Trophoblast cell (in vitro differentiated cells and primary cell): ENCODE measurements at regions not wholly inside any gene's neighbourhood (a gene's known extent, or its start where the extent isn't known, plus 50 kb on each side); places are given as distances from the start of the nearest gene placed in this dataset.

Experiments used
- DNase-seq, 2 donors: peaks; one replicate each; pipeline ENCODE4 v3.0.0-alpha.2; 2016
- H2AFZ ChIP-seq: 2 replicates; pipeline ENCODE4 v1.6.1; 2013; ENCODE audit warnings: low read length, moderate library complexity, mild to moderate bottlenecking; ENCODE audit not compliant: insufficient read depth, poor library complexity
- H2AK5ac ChIP-seq: 2 replicates; pipeline ENCODE4 v1.6.1; 2013; ENCODE audit warnings: mild to moderate bottlenecking, low read length
- H2BK120ac ChIP-seq: 2 replicates; pipeline ENCODE4 v1.6.1; 2013; ENCODE audit warnings: low read length, mild to moderate bottlenecking, moderate library complexity; ENCODE audit not compliant: insufficient read depth, poor library complexity
- H2BK12ac ChIP-seq: 2 replicates; pipeline ENCODE4 v1.6.1; 2013; ENCODE audit warnings: mild to moderate bottlenecking, low read length, moderate library complexity
- H2BK5ac ChIP-seq: 2 replicates; pipeline ENCODE4 v1.6.1; 2013; ENCODE audit warnings: low read length, low read depth, moderate library complexity, mild to moderate bottlenecking; ENCODE audit not compliant: poor library complexity
- H3K14ac ChIP-seq: 2 replicates; pipeline ENCODE4 v1.6.1; 2013; ENCODE audit warnings: mild to moderate bottlenecking, low read length
- H3K18ac ChIP-seq: 2 replicates; pipeline ENCODE4 v1.6.1; 2013; ENCODE audit warnings: mild to moderate bottlenecking, low read length
- H3K23ac ChIP-seq: 2 replicates; pipeline ENCODE4 v1.6.1; 2013; ENCODE audit warnings: low read length
- H3K27ac ChIP-seq: 2 replicates; pipeline ENCODE4 v1.5.1; 2013; ENCODE audit warnings: low read depth, mild to moderate bottlenecking, inconsistent platforms, low read length, moderate library complexity
- H3K27me3 ChIP-seq: 2 replicates; pipeline ENCODE4 v1.6.1; 2013; ENCODE audit warnings: inconsistent platforms, mild to moderate bottlenecking, low read length, moderate library complexity; ENCODE audit not compliant: insufficient read depth
- H3K36me3 ChIP-seq, 2 experiments: 1 replicate in 1 of 2; 2 replicates in 1 of 2; pipeline ENCODE4 v1.6.1; 2013; ENCODE audit warnings: low read length in 2 of 2, mild to moderate bottlenecking in 2 of 2, moderate library complexity in 1 of 2; ENCODE audit not compliant: insufficient read depth in 2 of 2, control insufficient read depth in 1 of 2
- H3K4ac ChIP-seq: 2 replicates; pipeline ENCODE4 v1.6.1; 2013; ENCODE audit warnings: low read depth, mild to moderate bottlenecking, low read length, moderate library complexity
- H3K4me1 ChIP-seq, 2 experiments: 1 replicate in 1 of 2; 2 replicates in 1 of 2; pipeline ENCODE4 v1.6.1; 2013; ENCODE audit warnings: low read length in 2 of 2, mild to moderate bottlenecking in 2 of 2, moderate library complexity in 1 of 2; ENCODE audit not compliant: insufficient read depth in 2 of 2, control insufficient read depth in 1 of 2
- H3K4me2 ChIP-seq: 2 replicates; pipeline ENCODE4 v1.6.1; 2013; ENCODE audit warnings: inconsistent platforms, mild to moderate bottlenecking, low read length, moderate library complexity
- H3K4me3 ChIP-seq: 2 replicates; pipeline ENCODE4 v1.5.1; 2013; ENCODE audit warnings: mild to moderate bottlenecking, low read depth, low read length, inconsistent platforms
- H3K79me1 ChIP-seq: one replicate; pipeline ENCODE4 v1.6.1; 2013; ENCODE audit warnings: low read length
- H3K79me2 ChIP-seq: 2 replicates; pipeline ENCODE4 v1.6.1; 2013; ENCODE audit warnings: low read length, mild to moderate bottlenecking; ENCODE audit not compliant: control insufficient read depth, insufficient read depth, poor library complexity
- H3K9ac ChIP-seq: 2 replicates; pipeline ENCODE4 v1.6.1; 2013; ENCODE audit warnings: mild to moderate bottlenecking, low read length
- H3K9me3 ChIP-seq: 2 replicates; pipeline ENCODE4 v1.6.1; 2013; ENCODE audit warnings: low read depth, mild to moderate bottlenecking, control low read depth, inconsistent platforms, low read length; ENCODE audit not compliant: insufficient read depth
- H4K12ac ChIP-seq: 2 replicates; pipeline ENCODE4 v1.6.1; 2013; ENCODE audit warnings: low read depth, mild to moderate bottlenecking, low read length, moderate library complexity
- H4K8ac ChIP-seq: 2 replicates; pipeline ENCODE4 v1.6.1; 2013; ENCODE audit warnings: low read depth, mild to moderate bottlenecking, low read length, moderate library complexity
- H4K91ac ChIP-seq: one replicate; pipeline ENCODE4 v1.6.1; 2013; ENCODE audit warnings: low read depth, mild to moderate bottlenecking, low read length, moderate library complexity
- WGBS: extraction: QIAGEN DNeasy Blood & Tissue Kit; methylation state at CpG from one replicate; pipeline ENCODE4 v1.1.7; 2013; ENCODE audit warnings: missing lambda C conversion rate; ENCODE audit not compliant: insufficient read length, insufficient coverage; ENCODE audit errors: extremely low coverage; 5-methylcytosine and 5-hydroxymethylcytosine counted together

DNA sequence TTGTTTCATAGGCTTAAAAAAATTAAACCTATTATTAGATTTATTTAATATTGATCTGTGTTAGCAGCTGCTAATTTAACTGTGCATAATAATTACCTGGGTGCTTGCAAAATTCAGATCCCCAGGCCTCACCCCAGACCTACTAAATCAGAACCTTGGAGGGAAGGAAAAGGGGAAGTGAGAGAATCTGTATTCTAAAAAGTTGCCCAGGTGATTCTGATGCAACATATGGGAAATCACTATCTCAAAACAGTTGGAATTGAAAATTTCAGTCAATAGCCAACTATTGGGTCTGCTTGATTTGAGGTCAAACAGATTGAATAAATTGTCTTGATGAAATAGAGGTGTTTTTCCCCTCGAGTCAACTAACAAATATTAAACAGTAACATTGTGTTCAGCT is 538.5 kb upstream of the ADAMTS9 start:
- no peak overlapping the region for H2BK12ac ChIP-seq
- no peak overlapping the region for H2BK120ac ChIP-seq
- no peak overlapping the region for H3K27ac ChIP-seq
- H2BK5ac ChIP-seq: no peak overlapping the region
- no peak overlapping the region for H4K91ac ChIP-seq
- H4K8ac ChIP-seq: no peak overlapping the region
- H3K4me1 ChIP-seq: peaks cover 0 to 5% of the 10 kb centered on the region in 2 experiments
- H2AFZ ChIP-seq: no peak overlapping the region
- no peak for DNase-seq
- no peak overlapping the region for H4K12ac ChIP-seq
- no CpG with 5 or more reads among the region's 1 CpG for WGBS
- H3K14ac ChIP-seq: no peak overlapping the region
- H3K36me3 ChIP-seq: no peaks in the 10 kb centered on the region
- H3K79me1 ChIP-seq: no peaks in the 10 kb centered on the region
- H3K4ac ChIP-seq: no peak overlapping the region
- H3K18ac ChIP-seq: no peak overlapping the region
- no peak overlapping the region for H2AK5ac ChIP-seq
- H3K4me3 ChIP-seq: no peak overlapping the region
- no peak overlapping the region for H3K9ac ChIP-seq
- H3K27me3 ChIP-seq: no peaks in the 10 kb centered on the region
- no peaks in the 10 kb centered on the region for H3K79me2 ChIP-seq
- no peaks in the 10 kb centered on the region for H3K9me3 ChIP-seq
- H3K4me2 ChIP-seq: no peak overlapping the region
- H3K23ac ChIP-seq: no peak overlapping the region

GRCh38 chr3:65210026-65210814 is 522.4 kb upstream of the ADAMTS9 start:
- H3K79me2 ChIP-seq: no peaks in the 10 kb centered on the region
- no peak overlapping the region for H3K4me2 ChIP-seq
- no peak overlapping the region for H4K91ac ChIP-seq
- no peaks in the 10 kb centered on the region for H3K4me1 ChIP-seq
- H2AFZ ChIP-seq: no peak overlapping the region
- H3K23ac ChIP-seq: no peak overlapping the region
- H3K36me3 ChIP-seq: no peaks in the 10 kb centered on the region
- H3K79me1 ChIP-seq: no peaks in the 10 kb centered on the region
- H2AK5ac ChIP-seq: no peak overlapping the region
- no peak overlapping the region for H3K9ac ChIP-seq
- H3K9me3 ChIP-seq: peaks cover 3% of the 10 kb centered on the region
- no peak overlapping the region for H3K27ac ChIP-seq
- no peak overlapping the region for H4K12ac ChIP-seq
- no peak overlapping the region for H3K14ac ChIP-seq
- H3K4me3 ChIP-seq: no peak overlapping the region
- H2BK5ac ChIP-seq: no peak overlapping the region
- no peak overlapping the region for H3K18ac ChIP-seq
- H4K8ac ChIP-seq: no peak overlapping the region
- WGBS: no CpG with 5 or more reads among the region's 1 CpG
- DNase-seq: no peak
- H3K4ac ChIP-seq: no peak overlapping the region
- H2BK12ac ChIP-seq: no peak overlapping the region
- no peaks in the 10 kb centered on the region for H3K27me3 ChIP-seq
- H2BK120ac ChIP-seq: no peak overlapping the region

DNA sequence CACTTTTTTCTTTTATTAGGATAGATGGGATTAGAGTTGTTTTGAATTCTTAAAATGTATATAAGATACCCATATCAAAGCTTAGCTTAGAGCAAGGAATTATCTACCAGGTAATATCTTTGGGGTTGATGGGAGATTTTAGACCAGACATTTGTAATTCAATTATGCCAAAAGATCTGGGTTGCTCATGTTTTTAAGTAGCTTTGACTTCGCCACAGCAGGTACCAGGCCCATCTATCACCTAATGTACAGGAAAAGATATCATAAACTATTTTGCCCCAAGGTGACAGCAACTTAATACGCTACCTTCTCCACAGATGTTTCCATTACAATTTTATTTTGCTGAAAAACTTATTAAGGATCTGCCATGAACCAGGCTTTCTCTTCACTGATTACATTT is 514.6 kb upstream of the ADAMTS9 start:
- Histone ChIP-seq H3K27me3 (no peaks in the 10 kb centered on the region), H3K4ac (no peak overlapping the region)
- no CpG with 5 or more reads among the region's 2 CpGs for WGBS

DNA sequence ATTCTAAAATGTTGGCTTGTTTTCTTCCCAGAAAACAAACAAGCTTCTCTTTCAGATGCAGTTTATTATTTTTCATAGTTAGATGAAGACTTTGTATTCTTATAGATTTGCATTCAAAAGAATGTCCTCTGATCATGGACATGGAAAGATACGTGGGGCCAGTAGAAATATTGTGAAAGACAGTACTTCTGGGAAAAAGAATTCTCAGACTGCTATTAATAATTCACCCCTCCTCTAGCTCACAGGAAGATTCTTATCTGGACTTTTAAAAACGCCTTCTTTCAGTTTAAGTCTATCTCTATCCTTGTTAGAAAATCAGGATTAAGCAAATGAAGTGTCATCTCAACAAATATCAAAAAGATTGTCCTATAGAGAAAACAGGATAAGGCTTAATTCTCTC is 514.1 kb upstream of the ADAMTS9 start:
- WGBS: no CpG with 5 or more reads among the region's 2 CpGs
- DNase-seq: no peak

More for the DNA sequence above, 514.6 kb upstream of the ADAMTS9 start:
- Histone ChIP-seq H2BK5ac (no peak overlapping the region), H3K4me2 (no peak overlapping the region), H4K8ac (no peak overlapping the region), H4K91ac (no peak overlapping the region), H3K79me1 (no peaks in the 10 kb centered on the region), H3K27ac (no peak overlapping the region), H3K23ac (no peak overlapping the region), H2AFZ (no peak overlapping the region), H3K79me2 (no peaks in the 10 kb centered on the region), H3K4me1 (no peaks in the 10 kb centered on the region), H3K36me3 (no peaks in the 10 kb centered on the region), H2BK120ac (no peak overlapping the region), H4K12ac (no peak overlapping the region), H3K14ac (no peak overlapping the region), H3K4me3 (no peak overlapping the region), H3K9me3 (peaks cover 3% of the 10 kb centered on the region), H3K18ac (no peak overlapping the region), H3K9ac (no peak overlapping the region), H2AK5ac (no peak overlapping the region), H2BK12ac (no peak overlapping the region)
- no peak for DNase-seq

More for the DNA sequence above, 514.1 kb upstream of the ADAMTS9 start:
- Histone ChIP-seq H3K4ac (no peak overlapping the region), H3K14ac (no peak overlapping the region), H2AK5ac (no peak overlapping the region), H4K12ac (no peak overlapping the region), H3K9me3 (peaks cover 3% of the 10 kb centered on the region), H3K18ac (no peak overlapping the region), H4K8ac (no peak overlapping the region), H3K27ac (no peak overlapping the region), H3K79me1 (no peaks in the 10 kb centered on the region), H4K91ac (no peak overlapping the region), H3K23ac (no peak overlapping the region), H3K4me3 (no peak overlapping the region), H3K79me2 (no peaks in the 10 kb centered on the region), H3K27me3 (no peaks in the 10 kb centered on the region), H2BK120ac (no peak overlapping the region), H3K4me1 (no peaks in the 10 kb centered on the region), H2BK12ac (no peak overlapping the region), H3K4me2 (no peak overlapping the region), H2BK5ac (no peak overlapping the region), H2AFZ (no peak overlapping the region), H3K9ac (no peak overlapping the region), H3K36me3 (no peaks in the 10 kb centered on the region)
